ENCODE measurements at regions not wholly inside any gene's neighbourhood (a gene's known extent, or its start where the extent isn't known, plus 50 kb on each side); places are given as distances from the start of the nearest gene placed in this dataset.

- no peak for TF ChIP-seq POLR2AphosphoS5 (IDR thresholded peaks at IDR 0.05)
- no peak for TF ChIP-seq EP300 (IDR thresholded peaks at IDR 0.05)
- TF ChIP-seq CTCF (IDR thresholded peaks at IDR 0.05), result no peak
- no peak for TF ChIP-seq POLR2A (IDR thresholded peaks at IDR 0.05)
- H3K9me3 ChIP-seq, result peaks cover 0 to 7% (median 3%) of the 10 kb centered on the region in 4 donors
- H3K27me3 ChIP-seq, result no peaks in the 10 kb centered on the region
- H3K36me3 ChIP-seq, result no peaks in the 10 kb centered on the region
- intact Hi-C loops (cut with DNase I; ENCODE audit: low total_unique reads), result no loop called here
- H3K27ac ChIP-seq, result no peak overlapping the region
- no peaks in the 10 kb centered on the region for H3K4me1 ChIP-seq
- DNase-seq, result peak in 1 of 2 donors; percentile 61
- no peak overlapping the region for H3K4me3 ChIP-seq
Measured at GRCh38 chr7:85498031-85498430, 311.2 kb upstream of the SEMA3D start.

- no peak overlapping the region for H3K4me3 ChIP-seq
- 75 to 83% (median 79%) methylated on average over 3 of the region's 3 CpGs for WGBS, 5 donors
- no peaks in the 10 kb centered on the region for H3K9me3 ChIP-seq
- intact Hi-C loops (cut with DNase I; ENCODE audit: low total_unique reads), result no loop called here
- no peaks in the 10 kb centered on the region for H3K4me1 ChIP-seq
- TF ChIP-seq EP300 (IDR thresholded peaks at IDR 0.05) (no peak), CTCF (IDR thresholded peaks at IDR 0.05) (no peak), POLR2A (IDR thresholded peaks at IDR 0.05) (no peak), POLR2AphosphoS5 (IDR thresholded peaks at IDR 0.05) (no peak)
- no peaks in the 10 kb centered on the region for H3K27me3 ChIP-seq
- no peak overlapping the region for H3K27ac ChIP-seq
- no peaks in the 10 kb centered on the region for H3K36me3 ChIP-seq
- no peak for DNase-seq
Measured at GRCh38 chr7:85489498-85489897, 302.6 kb upstream of the SEMA3D start.

GRCh38 chr7:85488406-85488805, 301.6 kb upstream of the SEMA3D start:
- Histone ChIP-seq H3K36me3 (no peaks in the 10 kb centered on the region), H3K27ac (no peak overlapping the region), H3K4me1 (no peaks in the 10 kb centered on the region), H3K27me3 (no peaks in the 10 kb centered on the region), H3K4me3 (no peak overlapping the region), H3K9me3 (no peaks in the 10 kb centered on the region)
- no peak for TF ChIP-seq CTCF (IDR thresholded peaks at IDR 0.05)
- TF ChIP-seq POLR2A (IDR thresholded peaks at IDR 0.05), result no peak
- TF ChIP-seq POLR2AphosphoS5 (IDR thresholded peaks at IDR 0.05), result no peak
- no peak for TF ChIP-seq EP300 (IDR thresholded peaks at IDR 0.05)
- intact Hi-C loops (cut with DNase I; ENCODE audit: low total_unique reads), result no loop called here
- WGBS, 5 donors, result 93 to 100% (median 97%) methylated on average over 1 of the region's 1 CpG
- no peak for DNase-seq

GRCh38 chr7:85483177-85483576, 296.3 kb upstream of the SEMA3D start:
- intact Hi-C loops (cut with DNase I; ENCODE audit: low total_unique reads), result no loop called here
- no peak overlapping the region for H3K27ac ChIP-seq
- no peaks in the 10 kb centered on the region for H3K27me3 ChIP-seq
- 44 to 65% (median 54%) methylated on average over 1 of the region's 1 CpG for WGBS, 5 donors
- no peaks in the 10 kb centered on the region for H3K9me3 ChIP-seq
- peak in 1 of 2 donors; percentile 81 for DNase-seq
- H3K4me3 ChIP-seq, result no peak overlapping the region
- TF ChIP-seq POLR2A (IDR thresholded peaks at IDR 0.05) (no peak), CTCF (IDR thresholded peaks at IDR 0.05) (no peak), POLR2AphosphoS5 (IDR thresholded peaks at IDR 0.05) (no peak), EP300 (IDR thresholded peaks at IDR 0.05) (no peak)
- H3K36me3 ChIP-seq, result no peaks in the 10 kb centered on the region
- no peaks in the 10 kb centered on the region for H3K4me1 ChIP-seq
